Activated CD4-positive, alpha-beta T cell treated with anti-CD3 and anti-CD28 coated beads, Interleukin-2, amount 10 ng/mL, durations not matched to agents 24 days and 14 days (primary cell): ENCODE measurements at regions not wholly inside any gene's neighbourhood (a gene's known extent, or its start where the extent isn't known, plus 50 kb on each side); places are given as distances from the start of the nearest gene placed in this dataset.

ENCODE experiments used
- DNase-seq: peaks from one replicate; pipeline ENCODE4 v3.0.0; 2022
- H3K27ac Mint-ChIP-seq: one replicate; pipeline ENCODE4 v1.8.0; 2022; ENCODE audit warnings: mild to moderate bottlenecking, mixed read lengths
- H3K27me3 Mint-ChIP-seq: one replicate; pipeline ENCODE4 v1.8.0; 2022; ENCODE audit warnings: mixed read lengths
- H3K36me3 Mint-ChIP-seq: one replicate; pipeline ENCODE4 v1.8.0; 2022; ENCODE audit warnings: low read depth, mild to moderate bottlenecking, mixed read lengths
- H3K4me1 Mint-ChIP-seq: one replicate; pipeline ENCODE4 v1.8.0; 2021; ENCODE audit warnings: mixed read lengths
- H3K4me3 Mint-ChIP-seq: one replicate; pipeline ENCODE4 v1.8.0; 2022; ENCODE audit warnings: mild to moderate bottlenecking, moderate library complexity, mixed read lengths
- H3K9me3 Mint-ChIP-seq: one replicate; pipeline ENCODE4 v1.8.0; 2021; ENCODE audit warnings: mixed read lengths
- intact Hi-C: fragments of 100-400 bp; cut with micrococcal nuclease; formaldehyde crosslinking; loops from one replicate; pipeline ENCODE4 v1.15.1; 2023

DNA sequence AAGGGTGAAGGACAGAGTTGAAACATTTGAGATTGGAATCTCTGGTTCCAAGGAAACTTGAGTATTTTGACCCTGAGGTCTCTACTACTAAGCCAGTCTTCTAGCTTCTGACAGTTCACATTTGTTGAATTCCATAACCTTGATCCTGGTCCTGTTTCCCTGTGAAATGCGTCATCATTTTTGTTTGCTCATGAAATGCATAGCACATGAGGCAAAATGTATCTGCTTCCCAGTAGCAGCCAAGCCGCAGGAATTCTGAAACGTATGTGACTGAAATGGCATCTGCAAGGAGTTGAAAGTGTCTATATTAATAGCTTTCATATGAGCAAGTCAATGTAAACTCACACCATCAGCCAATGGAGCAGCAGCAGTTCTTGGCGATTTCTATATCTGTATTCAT lies 307.9 kb downstream of the CSNK1G3 start:
- intact Hi-C loops: no loop called here
- no peaks in the 10 kb centered on the region for H3K4me1 Mint-ChIP-seq
- H3K27ac Mint-ChIP-seq: no peak overlapping the region

DNA sequence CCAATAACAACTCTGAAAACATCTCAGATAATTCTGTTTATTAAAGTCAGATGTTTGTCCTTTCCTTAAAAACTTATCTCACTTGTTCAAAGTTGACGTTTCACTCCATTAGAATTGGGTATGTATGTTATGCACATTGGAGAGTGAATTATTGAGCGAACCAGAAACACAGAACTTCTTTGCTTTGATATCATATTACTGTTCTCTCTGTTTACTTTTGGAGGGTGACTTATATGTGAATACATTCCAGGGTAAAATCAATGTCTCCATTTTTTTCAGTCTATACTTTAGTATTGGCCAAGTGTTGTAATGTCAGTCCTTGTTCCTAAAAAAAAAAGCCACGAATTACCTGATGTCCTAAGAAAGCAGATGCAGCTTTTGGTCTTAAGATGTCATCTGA lies 307.4 kb downstream of the CSNK1G3 start:
- no peaks in the 10 kb centered on the region for H3K27me3 Mint-ChIP-seq
- DNase-seq: no peak
- H3K9me3 Mint-ChIP-seq: no peaks in the 10 kb centered on the region
- H3K27ac Mint-ChIP-seq: no peak overlapping the region
- no peak overlapping the region for H3K4me3 Mint-ChIP-seq
- intact Hi-C loops: no loop called here
- no peaks in the 10 kb centered on the region for H3K4me1 Mint-ChIP-seq
- no peaks in the 10 kb centered on the region for H3K36me3 Mint-ChIP-seq

More for the DNA sequence above, 307.9 kb downstream of the CSNK1G3 start:
- Mint-ChIP-seq H3K4me3 (no peak overlapping the region), H3K36me3 (no peaks in the 10 kb centered on the region), H3K27me3 (no peaks in the 10 kb centered on the region), H3K9me3 (no peaks in the 10 kb centered on the region)
- no peak for DNase-seq

GRCh38 chr5:123817267-123817666 lies 305.3 kb downstream of the CSNK1G3 start:
- Mint-ChIP-seq H3K36me3 (no peaks in the 10 kb centered on the region), H3K27ac (no peak overlapping the region), H3K27me3 (no peaks in the 10 kb centered on the region), H3K4me3 (no peak overlapping the region), H3K4me1 (no peaks in the 10 kb centered on the region), H3K9me3 (no peaks in the 10 kb centered on the region)
- no peak for DNase-seq
- intact Hi-C loops: no loop called here

DNA sequence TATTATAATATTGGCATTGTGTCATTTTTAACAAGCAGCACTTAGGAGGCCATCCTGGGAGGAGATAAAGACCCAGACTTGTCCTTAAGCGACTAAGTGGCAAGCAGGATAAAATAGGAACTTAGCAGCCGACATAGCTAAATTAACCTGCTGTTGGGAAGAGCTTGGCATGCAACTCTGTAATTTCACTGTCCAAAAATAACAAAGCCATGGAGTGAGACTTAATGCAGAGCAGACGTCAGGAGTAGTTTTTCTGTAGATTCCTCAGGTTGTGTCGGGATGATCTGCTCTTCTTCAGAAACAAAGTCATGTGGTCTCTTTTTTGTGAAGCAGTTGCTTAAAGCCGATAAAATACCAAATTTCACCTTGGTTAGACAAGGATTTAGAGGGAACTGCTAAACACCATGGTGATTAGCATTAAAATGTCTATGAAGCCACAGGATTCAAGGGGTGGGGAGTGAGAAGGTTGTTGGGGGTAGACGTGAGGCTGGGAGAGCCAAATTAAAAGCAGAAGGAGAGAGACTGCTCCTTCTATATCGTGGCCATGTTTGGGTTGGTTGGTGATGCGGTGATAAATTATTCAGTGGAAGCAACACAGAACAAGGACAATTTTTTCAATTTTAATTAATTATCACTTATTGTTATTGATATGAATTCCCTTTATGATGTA lies 303.0 kb downstream of the CSNK1G3 start:
- Mint-ChIP-seq H3K36me3 (no peaks in the 10 kb centered on the region), H3K4me3 (no peak overlapping the region), H3K27me3 (no peaks in the 10 kb centered on the region), H3K27ac (no peak overlapping the region), H3K9me3 (no peaks in the 10 kb centered on the region), H3K4me1 (no peaks in the 10 kb centered on the region)
- intact Hi-C loops: no loop called here
- no peak for DNase-seq

- Mint-ChIP-seq H3K27me3 (no peaks in the 10 kb centered on the region), H3K4me1 (no peaks in the 10 kb centered on the region), H3K36me3 (no peaks in the 10 kb centered on the region), H3K4me3 (no peak overlapping the region), H3K9me3 (no peaks in the 10 kb centered on the region), H3K27ac (no peak overlapping the region)
- intact Hi-C loops: no loop called here
- DNase-seq: no peak
These were observed 302.1 kb downstream of the CSNK1G3 start for GRCh38 chr5:123813937-123814624.

DNA sequence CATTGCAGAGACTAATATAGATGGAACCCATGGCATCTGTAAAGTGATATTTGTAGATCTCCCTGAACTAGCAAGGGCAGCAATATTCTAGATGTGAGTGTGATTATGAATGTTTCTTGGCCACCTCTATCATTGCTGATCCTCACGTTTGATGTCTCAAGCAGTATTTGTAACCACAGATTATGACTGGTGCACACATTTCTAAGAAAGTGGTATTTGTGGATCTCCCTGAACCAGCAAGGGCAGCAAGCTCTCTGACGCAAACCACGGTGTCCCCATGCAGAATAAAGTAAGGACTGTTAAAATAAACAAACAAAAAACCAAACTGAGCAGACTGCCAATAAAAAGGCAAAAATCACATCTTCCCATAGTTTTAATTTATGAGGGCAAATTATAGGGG lies 301.3 kb downstream of the CSNK1G3 start:
- intact Hi-C loops: no loop called here
- H3K4me1 Mint-ChIP-seq: no peaks in the 10 kb centered on the region
- H3K27ac Mint-ChIP-seq: no peak overlapping the region
- H3K36me3 Mint-ChIP-seq: no peaks in the 10 kb centered on the region
- no peaks in the 10 kb centered on the region for H3K9me3 Mint-ChIP-seq
- DNase-seq: no peak
- no peaks in the 10 kb centered on the region for H3K27me3 Mint-ChIP-seq
- H3K4me3 Mint-ChIP-seq: no peak overlapping the region

DNA sequence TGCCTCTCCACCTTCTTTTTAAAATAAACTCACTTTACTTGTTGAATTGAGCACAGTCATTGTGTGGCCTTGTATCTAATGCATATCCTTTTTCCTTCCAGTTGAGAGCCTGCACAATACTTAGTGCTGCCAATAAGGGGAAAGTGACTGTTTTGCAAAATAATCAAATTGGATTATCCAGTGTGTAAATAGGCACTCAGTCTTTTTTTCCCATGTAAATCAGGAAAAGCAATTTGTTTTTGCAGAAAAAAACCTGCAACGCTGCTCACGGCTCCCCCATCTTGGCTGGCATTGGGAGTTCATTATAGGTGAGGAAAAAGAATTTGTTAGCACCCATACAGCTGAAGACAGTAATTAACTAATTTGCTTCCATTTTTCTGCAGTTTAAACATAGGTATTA lies 299.9 kb downstream of the CSNK1G3 start:
- Mint-ChIP-seq H3K4me1 (no peaks in the 10 kb centered on the region), H3K27me3 (no peaks in the 10 kb centered on the region), H3K36me3 (no peaks in the 10 kb centered on the region), H3K9me3 (no peaks in the 10 kb centered on the region), H3K27ac (no peak overlapping the region), H3K4me3 (no peak overlapping the region)
- intact Hi-C loops: no loop called here
- no peak for DNase-seq

GRCh38 chr5:123810746-123811340 lies 298.9 kb downstream of the CSNK1G3 start:
- Mint-ChIP-seq H3K36me3 (no peaks in the 10 kb centered on the region), H3K4me1 (no peaks in the 10 kb centered on the region), H3K27me3 (no peaks in the 10 kb centered on the region), H3K4me3 (no peak overlapping the region), H3K9me3 (no peaks in the 10 kb centered on the region), H3K27ac (no peak overlapping the region)
- intact Hi-C loops: no loop called here
- DNase-seq: no peak

DNA sequence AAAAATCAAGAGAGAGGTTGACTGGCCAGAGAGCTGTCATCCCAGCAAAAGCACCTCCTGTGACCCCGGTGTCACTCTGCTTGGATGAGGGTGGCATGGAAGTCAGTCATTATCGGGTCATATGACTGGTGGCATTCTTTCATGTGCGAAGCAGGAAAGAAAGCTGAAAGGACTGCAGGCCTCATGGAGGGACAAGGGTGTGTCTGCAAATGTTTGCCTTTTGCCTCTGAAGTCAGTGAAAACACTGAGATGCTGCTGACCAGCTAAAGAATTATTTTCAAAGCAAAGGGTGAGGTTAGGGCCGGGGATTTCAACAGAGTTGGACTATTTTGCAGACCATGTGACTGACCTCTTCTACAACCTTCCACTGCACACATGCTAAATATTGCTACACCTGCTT lies 298.3 kb downstream of the CSNK1G3 start:
- no peaks in the 10 kb centered on the region for H3K36me3 Mint-ChIP-seq
- H3K27ac Mint-ChIP-seq: no peak overlapping the region
- no peaks in the 10 kb centered on the region for H3K27me3 Mint-ChIP-seq
- no peak for DNase-seq
- H3K4me3 Mint-ChIP-seq: no peak overlapping the region
- no peaks in the 10 kb centered on the region for H3K4me1 Mint-ChIP-seq
- intact Hi-C loops: no loop called here
- H3K9me3 Mint-ChIP-seq: no peaks in the 10 kb centered on the region

DNA sequence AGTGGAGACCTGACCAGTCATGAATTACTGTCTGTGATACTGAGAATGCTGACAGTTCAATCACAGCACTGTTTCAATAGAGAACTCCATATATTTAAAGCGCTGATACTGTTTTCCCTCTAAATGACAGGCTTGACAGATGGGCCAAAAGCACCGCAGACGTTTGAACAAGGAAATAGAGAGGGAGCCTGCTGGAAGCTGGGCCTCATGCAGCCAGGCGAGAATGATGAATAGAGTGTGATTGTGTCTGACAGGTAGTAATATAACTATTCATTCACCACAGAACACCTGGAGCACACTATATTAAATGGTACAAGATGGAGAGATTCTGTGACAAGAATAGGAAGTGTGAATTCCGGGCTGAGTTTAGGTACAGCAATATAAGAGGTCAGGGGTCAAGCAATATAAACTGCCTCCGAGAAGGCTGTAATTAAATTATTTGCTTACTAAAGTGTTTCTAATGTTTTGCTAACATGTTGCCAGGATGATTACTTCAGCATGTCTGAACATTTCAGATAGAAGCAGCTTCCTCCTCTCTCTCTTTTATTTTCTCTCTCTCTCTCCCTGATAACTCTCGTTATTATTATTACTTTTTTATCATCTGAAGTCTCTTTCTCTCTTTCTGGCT lies 297.7 kb downstream of the CSNK1G3 start:
- no peaks in the 10 kb centered on the region for H3K27me3 Mint-ChIP-seq
- intact Hi-C loops: no loop called here
- no peak for DNase-seq
- H3K27ac Mint-ChIP-seq: no peak overlapping the region
- no peaks in the 10 kb centered on the region for H3K4me1 Mint-ChIP-seq
- no peak overlapping the region for H3K4me3 Mint-ChIP-seq
- no peaks in the 10 kb centered on the region for H3K36me3 Mint-ChIP-seq
- H3K9me3 Mint-ChIP-seq: no peaks in the 10 kb centered on the region

DNA sequence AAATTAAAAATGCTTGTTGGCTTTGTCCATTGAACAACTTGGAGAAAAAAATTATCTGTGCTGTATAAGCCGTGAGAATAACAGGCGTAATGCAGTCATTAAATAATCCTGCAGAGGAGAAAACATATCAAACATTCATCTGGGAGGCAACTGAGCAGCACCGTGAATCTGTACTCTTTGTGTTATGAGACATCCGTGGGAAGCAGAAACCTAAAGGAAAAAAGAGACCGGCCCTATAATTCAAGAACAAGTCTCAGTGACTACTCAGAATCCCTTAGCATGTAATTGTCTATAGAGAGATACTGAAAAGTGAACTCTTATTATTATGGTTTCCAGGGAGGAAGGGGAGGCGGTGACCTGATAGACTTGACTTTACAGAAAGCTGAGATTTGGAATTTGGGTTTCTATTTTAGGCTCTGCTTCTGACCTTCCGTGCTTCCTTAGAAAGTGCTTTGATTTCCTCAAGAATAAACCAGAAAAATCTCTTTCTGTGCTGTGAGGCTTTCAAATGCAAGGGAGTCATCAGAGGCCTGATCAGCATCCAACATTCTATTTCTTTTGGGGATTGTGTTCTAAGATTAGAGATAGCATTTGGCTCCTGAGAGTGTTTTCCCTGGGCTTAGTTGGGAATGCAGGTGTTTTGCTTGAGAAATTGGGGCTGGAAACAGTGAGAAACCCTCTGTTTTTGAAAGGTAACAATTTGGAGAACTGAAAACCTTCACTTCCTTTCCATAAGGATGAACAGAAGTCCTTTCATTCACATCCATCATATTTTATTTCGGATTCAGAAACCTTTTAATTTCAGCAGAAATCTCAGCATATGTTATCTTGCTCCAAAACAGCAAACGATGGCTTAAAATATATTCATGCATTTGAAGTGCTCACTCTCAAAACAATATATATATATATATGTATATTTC lies 296.7 kb downstream of the CSNK1G3 start:
- no peak overlapping the region for H3K4me3 Mint-ChIP-seq
- H3K27me3 Mint-ChIP-seq: no peaks in the 10 kb centered on the region
- intact Hi-C loops: no loop called here
- no peaks in the 10 kb centered on the region for H3K9me3 Mint-ChIP-seq
- DNase-seq: no peak
- H3K36me3 Mint-ChIP-seq: no peaks in the 10 kb centered on the region
- H3K27ac Mint-ChIP-seq: no peak overlapping the region
- no peaks in the 10 kb centered on the region for H3K4me1 Mint-ChIP-seq

- Mint-ChIP-seq H3K9me3 (no peaks in the 10 kb centered on the region), H3K36me3 (no peaks in the 10 kb centered on the region), H3K27ac (no peak overlapping the region), H3K27me3 (no peaks in the 10 kb centered on the region), H3K4me3 (no peak overlapping the region), H3K4me1 (no peaks in the 10 kb centered on the region)
- DNase-seq: no peak
- intact Hi-C loops: no loop called here
These were observed 295.4 kb downstream of the CSNK1G3 start for GRCh38 chr5:123807177-123807945.

- H3K27me3 Mint-ChIP-seq: no peaks in the 10 kb centered on the region
- intact Hi-C loops: no loop called here
- H3K27ac Mint-ChIP-seq: no peak overlapping the region
These were observed 294.7 kb downstream of the CSNK1G3 start for GRCh38 chr5:123806644-123807043.

More at GRCh38 chr5:123806644-123807043, 294.7 kb downstream of the CSNK1G3 start:
- H3K36me3 Mint-ChIP-seq: no peaks in the 10 kb centered on the region
- no peaks in the 10 kb centered on the region for H3K9me3 Mint-ChIP-seq
- H3K4me1 Mint-ChIP-seq: no peaks in the 10 kb centered on the region
- no peak overlapping the region for H3K4me3 Mint-ChIP-seq
- DNase-seq: no peak
